ENCODE measurements at regions not wholly inside any gene's neighbourhood (a gene's known extent, or its start where the extent isn't known, plus 50 kb on each side); places are given as distances from the start of the nearest gene placed in this dataset.
A peak's percentile ranks its signal among the peaks of the same experiment; 100 is the strongest.

- no peaks in the 10 kb centered on the region for H3K27me3 ChIP-seq (ENCODE audit: control insufficient read depth, insufficient read depth, low read length)
- H3K4me1 ChIP-seq (ENCODE audit: control insufficient read depth, insufficient read depth, low read length), result no peaks in the 10 kb centered on the region
- H3K9me3 ChIP-seq (ENCODE audit: control insufficient read depth, low read depth, low read length), result no peaks in the 10 kb centered on the region
- H3K36me3 ChIP-seq (ENCODE audit: control insufficient read depth, insufficient read depth, low read length), result no peaks in the 10 kb centered on the region
- no peak overlapping the region for H3K4me3 ChIP-seq (ENCODE audit: low read length)
- 88% methylated on average over 3 of the region's 7 CpGs for WGBS (ENCODE audit: insufficient coverage, low lambda C conversion rate)
- no peak overlapping the region for H3K27ac ChIP-seq (ENCODE audit: low read length)
- no peak for DNase-seq
These were observed 284.2 kb upstream of the SOX5 start for GRCh38 chr12:24233519-24234246.

DNA sequence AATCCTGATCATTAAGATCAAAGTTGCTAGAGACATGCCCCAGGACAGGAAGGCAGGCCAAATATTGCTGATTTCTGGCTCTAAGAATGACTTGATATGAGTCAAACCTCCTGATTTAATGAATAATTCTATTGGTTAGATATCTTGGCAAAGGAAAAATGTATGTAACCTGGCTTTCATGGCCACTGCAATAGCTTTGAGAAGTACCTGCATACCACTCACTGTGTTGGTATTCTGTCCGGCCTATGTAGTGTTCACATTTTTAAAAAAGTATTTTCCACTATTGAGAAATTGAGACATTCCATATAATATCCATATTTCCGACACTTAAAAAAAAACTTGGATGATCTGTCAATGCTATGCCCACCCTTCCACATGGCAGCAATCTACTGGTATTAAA is 283.1 kb upstream of the SOX5 start:
- H3K36me3 ChIP-seq (ENCODE audit: control insufficient read depth, insufficient read depth, low read length), result no peaks in the 10 kb centered on the region
- no peak overlapping the region for H3K4me3 ChIP-seq (ENCODE audit: low read length)
- DNase-seq, result no peak
- no peaks in the 10 kb centered on the region for H3K27me3 ChIP-seq (ENCODE audit: control insufficient read depth, insufficient read depth, low read length)
- no peaks in the 10 kb centered on the region for H3K4me1 ChIP-seq (ENCODE audit: control insufficient read depth, insufficient read depth, low read length)
- H3K9me3 ChIP-seq (ENCODE audit: control insufficient read depth, low read depth, low read length), result no peaks in the 10 kb centered on the region
- WGBS (ENCODE audit: insufficient coverage, low lambda C conversion rate), result no CpG with 5 or more reads among the region's 2 CpGs
- H3K27ac ChIP-seq (ENCODE audit: low read length), result no peak overlapping the region

DNA sequence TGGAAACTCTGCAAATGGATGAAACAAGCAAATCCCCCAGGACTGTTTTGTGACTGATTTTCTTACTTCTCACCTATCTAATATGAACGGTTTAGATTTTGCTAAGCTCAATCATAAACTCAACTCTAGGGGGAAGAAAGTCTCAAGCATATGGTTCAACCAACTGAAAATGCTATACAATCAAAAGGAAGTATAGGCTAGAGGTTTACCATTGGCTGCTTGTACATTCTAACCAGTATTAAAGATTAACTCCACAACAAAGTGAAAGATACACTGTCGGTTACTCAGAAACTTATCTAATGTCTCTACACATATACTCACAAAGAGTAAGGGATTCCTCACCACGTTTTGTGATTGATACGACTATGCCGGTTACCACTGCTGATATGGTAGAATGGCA is 281.8 kb upstream of the SOX5 start:
- no peak for DNase-seq
- Histone ChIP-seq H3K36me3 (ENCODE audit: control insufficient read depth, insufficient read depth, low read length) (no peaks in the 10 kb centered on the region), H3K4me1 (ENCODE audit: control insufficient read depth, insufficient read depth, low read length) (no peaks in the 10 kb centered on the region), H3K4me3 (ENCODE audit: low read length) (no peak overlapping the region), H3K27me3 (ENCODE audit: control insufficient read depth, insufficient read depth, low read length) (no peaks in the 10 kb centered on the region), H3K27ac (ENCODE audit: low read length) (no peak overlapping the region), H3K9me3 (ENCODE audit: control insufficient read depth, low read depth, low read length) (no peaks in the 10 kb centered on the region)
- WGBS (ENCODE audit: insufficient coverage, low lambda C conversion rate), result 80% methylated on average over 1 of the region's 5 CpGs

DNA sequence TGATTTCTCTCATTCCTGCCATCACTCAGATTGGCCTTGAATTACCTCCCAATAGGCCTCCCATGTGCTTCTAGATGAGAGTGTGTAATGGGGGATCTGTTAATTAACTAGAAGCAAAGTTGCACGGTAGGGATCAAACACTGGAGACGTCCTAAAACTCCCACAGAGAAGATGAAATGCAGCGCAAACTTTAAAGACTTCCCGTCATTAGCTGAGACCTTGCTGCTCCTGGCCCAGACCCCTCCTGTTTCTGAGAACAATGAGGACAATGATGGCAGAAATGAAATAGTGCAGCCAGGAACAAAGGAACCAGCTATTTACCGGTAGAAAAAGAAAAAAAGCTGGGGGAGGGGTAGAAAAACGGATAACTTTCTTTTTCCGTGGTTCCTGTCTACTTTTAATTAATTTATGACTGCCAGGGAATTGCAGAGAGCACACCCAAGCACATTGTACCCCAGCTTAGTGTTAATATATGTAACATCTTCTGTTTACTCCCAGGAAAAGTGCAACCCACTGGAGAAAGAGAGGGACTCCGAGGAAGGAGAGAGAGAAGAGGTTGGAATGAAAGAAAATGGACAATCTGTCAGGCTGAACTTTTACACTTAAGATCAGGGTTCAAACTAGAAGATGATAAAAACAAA is 280.7 kb upstream of the SOX5 start:
- DNase-seq, result peak in 1 of 2 donors; percentile 34

GRCh38 chr12:24229031-24229700 is 279.7 kb upstream of the SOX5 start:
- no peaks in the 10 kb centered on the region for H3K4me1 ChIP-seq (ENCODE audit: control insufficient read depth, insufficient read depth, low read length)
- no peak for DNase-seq
- H3K36me3 ChIP-seq (ENCODE audit: control insufficient read depth, insufficient read depth, low read length), result no peaks in the 10 kb centered on the region
- H3K4me3 ChIP-seq (ENCODE audit: low read length), result no peak overlapping the region
- no peaks in the 10 kb centered on the region for H3K9me3 ChIP-seq (ENCODE audit: control insufficient read depth, low read depth, low read length)
- 100% methylated on average over 1 of the region's 9 CpGs for WGBS (ENCODE audit: insufficient coverage, low lambda C conversion rate)
- no peaks in the 10 kb centered on the region for H3K27me3 ChIP-seq (ENCODE audit: control insufficient read depth, insufficient read depth, low read length)
- no peak overlapping the region for H3K27ac ChIP-seq (ENCODE audit: low read length)

More for the DNA sequence above, 280.7 kb upstream of the SOX5 start:
- Histone ChIP-seq H3K27me3 (ENCODE audit: control insufficient read depth, insufficient read depth, low read length) (no peaks in the 10 kb centered on the region), H3K9me3 (ENCODE audit: control insufficient read depth, low read depth, low read length) (no peaks in the 10 kb centered on the region), H3K36me3 (ENCODE audit: control insufficient read depth, insufficient read depth, low read length) (no peaks in the 10 kb centered on the region), H3K27ac (ENCODE audit: low read length) (no peak overlapping the region), H3K4me1 (ENCODE audit: control insufficient read depth, insufficient read depth, low read length) (no peaks in the 10 kb centered on the region), H3K4me3 (ENCODE audit: low read length) (peak overlapping the region; percentile 3)
- 7% methylated on average over 3 of the region's 8 CpGs for WGBS (ENCODE audit: insufficient coverage, low lambda C conversion rate)

DNA sequence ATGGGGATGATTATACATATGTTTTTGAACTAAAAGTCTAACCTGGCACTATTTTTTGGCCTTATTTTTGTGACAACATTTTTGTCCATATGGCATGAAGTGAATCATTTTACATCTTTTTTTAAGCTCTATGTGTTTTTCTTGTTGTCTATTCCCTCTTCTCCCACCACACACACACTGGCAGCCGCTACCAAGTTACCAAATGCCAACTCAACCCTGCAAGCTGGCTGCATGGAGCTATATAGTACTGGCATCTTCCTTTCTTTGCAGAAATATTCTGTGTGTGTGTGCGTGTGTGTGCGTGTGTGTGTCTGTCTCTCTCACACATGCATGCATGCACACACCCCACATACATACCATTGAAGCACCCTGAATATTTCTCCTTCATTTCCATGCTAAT is 278.9 kb upstream of the SOX5 start:
- Histone ChIP-seq H3K36me3 (ENCODE audit: control insufficient read depth, insufficient read depth, low read length) (no peaks in the 10 kb centered on the region), H3K4me3 (ENCODE audit: low read length) (no peak overlapping the region), H3K27me3 (ENCODE audit: control insufficient read depth, insufficient read depth, low read length) (no peaks in the 10 kb centered on the region), H3K27ac (ENCODE audit: low read length) (no peak overlapping the region), H3K9me3 (ENCODE audit: control insufficient read depth, low read depth, low read length) (no peaks in the 10 kb centered on the region), H3K4me1 (ENCODE audit: control insufficient read depth, insufficient read depth, low read length) (no peaks in the 10 kb centered on the region)
- WGBS (ENCODE audit: insufficient coverage, low lambda C conversion rate), result no CpG with 5 or more reads among the region's 3 CpGs
- no peak for DNase-seq

- Histone ChIP-seq H3K36me3 (ENCODE audit: control insufficient read depth, insufficient read depth, low read length) (no peaks in the 10 kb centered on the region), H3K4me3 (ENCODE audit: low read length) (no peak overlapping the region), H3K27me3 (ENCODE audit: control insufficient read depth, insufficient read depth, low read length) (no peaks in the 10 kb centered on the region), H3K9me3 (ENCODE audit: control insufficient read depth, low read depth, low read length) (no peaks in the 10 kb centered on the region), H3K4me1 (ENCODE audit: control insufficient read depth, insufficient read depth, low read length) (no peaks in the 10 kb centered on the region), H3K27ac (ENCODE audit: low read length) (no peak overlapping the region)
- 100% methylated on average over 2 of the region's 5 CpGs for WGBS (ENCODE audit: insufficient coverage, low lambda C conversion rate)
- no peak for DNase-seq
These were observed 278.1 kb upstream of the SOX5 start for GRCh38 chr12:24227551-24227950.

GRCh38 chr12:24226745-24227350 is 277.4 kb upstream of the SOX5 start:
- no peaks in the 10 kb centered on the region for H3K4me1 ChIP-seq (ENCODE audit: control insufficient read depth, insufficient read depth, low read length)
- no peak overlapping the region for H3K4me3 ChIP-seq (ENCODE audit: low read length)
- H3K27ac ChIP-seq (ENCODE audit: low read length), result no peak overlapping the region
- H3K27me3 ChIP-seq (ENCODE audit: control insufficient read depth, insufficient read depth, low read length), result no peaks in the 10 kb centered on the region
- H3K36me3 ChIP-seq (ENCODE audit: control insufficient read depth, insufficient read depth, low read length), result no peaks in the 10 kb centered on the region
- no peaks in the 10 kb centered on the region for H3K9me3 ChIP-seq (ENCODE audit: control insufficient read depth, low read depth, low read length)
- DNase-seq, result no peak
- no CpG with 5 or more reads among the region's 9 CpGs for WGBS (ENCODE audit: insufficient coverage, low lambda C conversion rate)

DNA sequence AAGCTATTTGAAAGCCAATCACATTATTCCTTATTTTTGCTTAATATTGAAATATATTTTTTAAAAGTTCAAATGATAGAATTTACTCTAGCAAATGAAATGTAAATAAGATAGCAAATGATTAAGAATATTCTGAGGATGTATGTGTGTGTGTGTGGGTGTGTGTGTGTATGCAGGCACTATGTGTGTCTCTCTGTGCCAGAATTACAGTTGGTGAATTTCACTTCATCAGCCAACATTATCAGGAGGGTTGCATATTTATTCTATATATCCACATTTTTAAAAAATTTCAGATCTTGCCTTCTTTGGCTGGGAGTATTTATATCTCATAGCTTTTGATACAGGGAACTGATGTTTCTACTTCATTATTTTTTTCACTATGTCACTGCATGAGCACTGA is 274.9 kb upstream of the SOX5 start:
- H3K36me3 ChIP-seq (ENCODE audit: control insufficient read depth, insufficient read depth, low read length), result no peaks in the 10 kb centered on the region
- no peak overlapping the region for H3K27ac ChIP-seq (ENCODE audit: low read length)
- H3K4me1 ChIP-seq (ENCODE audit: control insufficient read depth, insufficient read depth, low read length), result no peaks in the 10 kb centered on the region
- no peaks in the 10 kb centered on the region for H3K27me3 ChIP-seq (ENCODE audit: control insufficient read depth, insufficient read depth, low read length)
- H3K9me3 ChIP-seq (ENCODE audit: control insufficient read depth, low read depth, low read length), result no peaks in the 10 kb centered on the region
- no peak for DNase-seq
- no peak overlapping the region for H3K4me3 ChIP-seq (ENCODE audit: low read length)

GRCh38 chr12:24223926-24224325 is 274.5 kb upstream of the SOX5 start:
- 96% methylated on average over 4 of the region's 9 CpGs for WGBS (ENCODE audit: insufficient coverage, low lambda C conversion rate)
- Histone ChIP-seq H3K4me3 (ENCODE audit: low read length) (no peak overlapping the region), H3K27me3 (ENCODE audit: control insufficient read depth, insufficient read depth, low read length) (no peaks in the 10 kb centered on the region), H3K9me3 (ENCODE audit: control insufficient read depth, low read depth, low read length) (no peaks in the 10 kb centered on the region), H3K36me3 (ENCODE audit: control insufficient read depth, insufficient read depth, low read length) (no peaks in the 10 kb centered on the region), H3K4me1 (ENCODE audit: control insufficient read depth, insufficient read depth, low read length) (no peaks in the 10 kb centered on the region), H3K27ac (ENCODE audit: low read length) (no peak overlapping the region)
- DNase-seq, result no peak
